Rectal smooth muscle tissue (tissue), 1 donor: ENCODE measurements at regions not wholly inside any gene's neighbourhood (a gene's known extent, or its start where the extent isn't known, plus 50 kb on each side); places are given as distances from the start of the nearest gene placed in this dataset.

ENCODE experiments used
- H3K27ac ChIP-seq: one replicate; pipeline ENCODE4 v1.7.0; 2013; ENCODE audit warnings: low read depth, low read length, inconsistent platforms
- H3K27me3 ChIP-seq: one replicate; pipeline ENCODE4 v1.7.0; 2013; ENCODE audit warnings: low read length; ENCODE audit not compliant: control insufficient read depth, insufficient read depth
- H3K36me3 ChIP-seq: one replicate; pipeline ENCODE4 v1.7.0; 2013; ENCODE audit warnings: low read length; ENCODE audit not compliant: control insufficient read depth, insufficient read depth
- H3K4me1 ChIP-seq: one replicate; pipeline ENCODE4 v1.7.0; 2013; ENCODE audit warnings: low read length; ENCODE audit not compliant: control insufficient read depth, insufficient read depth
- H3K4me3 ChIP-seq: one replicate; pipeline ENCODE4 v1.7.0; 2013; ENCODE audit warnings: low read length
- H3K9ac ChIP-seq: one replicate; pipeline ENCODE4 v1.7.0; 2013; ENCODE audit warnings: low read length

DNA sequence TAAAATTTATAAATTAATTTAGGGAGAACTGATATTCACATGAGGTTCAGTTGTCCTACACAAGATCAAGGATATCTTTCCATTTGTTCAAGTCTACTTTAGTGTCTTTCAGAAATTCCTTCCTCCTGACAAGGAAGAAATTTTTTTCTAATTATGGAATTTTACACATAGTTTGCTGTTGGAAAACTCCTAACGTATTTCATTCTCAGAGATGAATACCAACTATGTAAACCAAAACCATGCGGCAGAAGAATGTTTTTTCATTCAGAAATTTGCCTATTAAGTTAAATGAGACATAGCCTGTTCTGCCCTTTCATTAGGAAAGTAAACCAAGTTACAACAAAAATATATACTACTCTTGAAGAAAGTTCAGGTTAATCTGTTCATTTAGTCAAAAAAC lies 111.2 kb upstream of the PRDM1 start:
- H3K27me3 ChIP-seq, result no peaks in the 10 kb centered on the region
- no peak overlapping the region for H3K27ac ChIP-seq
- no peaks in the 10 kb centered on the region for H3K4me1 ChIP-seq
- H3K36me3 ChIP-seq, result no peaks in the 10 kb centered on the region
- no peak overlapping the region for H3K4me3 ChIP-seq
- no peak overlapping the region for H3K9ac ChIP-seq

DNA sequence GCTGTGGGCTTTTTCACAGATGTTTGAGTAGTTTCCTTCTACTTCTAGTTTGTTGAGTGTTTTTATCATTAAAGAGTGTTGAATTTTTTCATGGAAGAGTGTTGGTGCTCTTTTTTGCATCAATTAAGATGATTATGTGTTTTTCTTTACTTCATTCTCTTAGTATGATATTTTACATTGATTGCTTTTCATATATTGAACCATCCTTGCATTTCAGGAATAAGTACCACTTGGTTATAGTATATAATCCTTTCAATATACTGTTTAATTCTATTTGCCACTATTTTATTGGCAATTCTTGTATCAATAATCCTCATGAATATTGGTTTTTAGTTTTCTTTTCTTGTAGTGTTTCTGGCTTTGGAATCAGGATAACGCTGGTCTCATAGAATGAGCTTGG lies 113.7 kb upstream of the PRDM1 start:
- no peak overlapping the region for H3K27ac ChIP-seq
- no peaks in the 10 kb centered on the region for H3K27me3 ChIP-seq
- no peaks in the 10 kb centered on the region for H3K36me3 ChIP-seq
- H3K9ac ChIP-seq, result no peak overlapping the region
- H3K4me3 ChIP-seq, result no peak overlapping the region
- H3K4me1 ChIP-seq, result no peaks in the 10 kb centered on the region

DNA sequence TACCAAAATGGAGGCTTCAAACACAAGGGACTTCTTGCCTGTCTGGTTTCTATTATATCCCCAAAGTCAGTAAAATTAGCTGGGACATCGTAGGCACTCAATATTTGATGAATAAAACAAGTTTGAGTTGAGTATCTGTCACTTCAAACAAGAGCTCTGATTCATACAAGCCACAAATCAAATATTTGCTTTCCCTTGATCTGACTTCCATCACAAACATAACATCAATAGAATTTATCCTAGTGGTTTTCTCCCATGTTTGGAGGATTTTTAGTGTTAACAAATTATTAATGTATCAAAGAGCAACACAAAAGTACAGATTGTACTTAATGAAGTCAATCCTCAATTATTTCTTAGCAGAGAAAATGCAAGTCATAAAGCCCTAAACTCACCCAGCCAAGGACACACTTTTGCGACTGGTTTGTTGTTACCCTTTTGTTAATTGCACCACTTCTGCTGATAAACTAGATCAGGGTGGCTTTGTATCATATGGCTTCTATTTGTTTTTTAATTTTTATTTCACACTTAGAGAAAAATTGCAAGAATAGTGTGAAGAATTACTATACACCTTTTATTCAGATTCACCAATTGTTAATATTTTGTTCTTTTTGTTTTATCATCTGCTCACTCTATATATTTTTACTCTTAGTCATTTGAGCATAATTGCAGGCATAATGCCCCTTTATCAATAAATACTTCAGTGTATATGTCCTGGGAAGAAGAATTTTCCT lies 117.4 kb upstream of the PRDM1 start:
- no peaks in the 10 kb centered on the region for H3K27me3 ChIP-seq
- no peak overlapping the region for H3K27ac ChIP-seq
- no peak overlapping the region for H3K4me3 ChIP-seq
- H3K36me3 ChIP-seq, result no peaks in the 10 kb centered on the region
- H3K9ac ChIP-seq, result no peak overlapping the region
- H3K4me1 ChIP-seq, result no peaks in the 10 kb centered on the region

DNA sequence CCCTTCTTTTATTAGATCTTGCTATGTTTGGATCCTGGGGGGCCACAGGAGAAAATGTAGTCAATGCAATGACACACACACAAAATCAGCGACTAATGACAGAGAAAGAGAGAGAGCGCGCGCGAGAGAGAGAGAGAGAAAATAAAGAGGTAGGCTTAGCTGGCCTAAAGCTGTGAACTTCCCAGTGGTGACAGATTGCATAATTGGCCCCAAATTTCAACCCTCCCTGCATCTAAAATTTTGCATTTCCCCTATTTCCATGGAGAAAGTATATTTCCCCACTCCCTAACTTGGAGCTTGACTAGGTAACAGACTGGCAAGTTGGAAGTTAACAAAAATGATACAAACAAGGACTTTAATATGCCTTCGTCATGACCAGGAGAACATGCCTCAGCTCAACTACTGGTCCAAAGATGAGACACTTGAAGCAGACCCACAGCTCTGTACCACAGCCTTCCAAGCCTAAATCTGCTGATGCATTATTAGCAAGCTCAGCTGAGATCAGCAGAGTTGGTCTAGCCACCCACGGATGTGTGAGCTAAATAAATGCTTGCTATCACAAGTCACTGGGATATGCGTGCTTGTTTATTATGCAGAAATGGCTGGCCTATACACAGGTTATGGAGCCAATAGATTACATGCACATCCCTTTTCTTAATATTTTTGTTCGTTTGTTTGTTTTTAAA lies 118.1 kb upstream of the PRDM1 start:
- H3K4me1 ChIP-seq, result no peaks in the 10 kb centered on the region
- H3K4me3 ChIP-seq, result no peak overlapping the region
- no peaks in the 10 kb centered on the region for H3K27me3 ChIP-seq
- no peak overlapping the region for H3K27ac ChIP-seq
- no peak overlapping the region for H3K9ac ChIP-seq
- no peaks in the 10 kb centered on the region for H3K36me3 ChIP-seq

DNA sequence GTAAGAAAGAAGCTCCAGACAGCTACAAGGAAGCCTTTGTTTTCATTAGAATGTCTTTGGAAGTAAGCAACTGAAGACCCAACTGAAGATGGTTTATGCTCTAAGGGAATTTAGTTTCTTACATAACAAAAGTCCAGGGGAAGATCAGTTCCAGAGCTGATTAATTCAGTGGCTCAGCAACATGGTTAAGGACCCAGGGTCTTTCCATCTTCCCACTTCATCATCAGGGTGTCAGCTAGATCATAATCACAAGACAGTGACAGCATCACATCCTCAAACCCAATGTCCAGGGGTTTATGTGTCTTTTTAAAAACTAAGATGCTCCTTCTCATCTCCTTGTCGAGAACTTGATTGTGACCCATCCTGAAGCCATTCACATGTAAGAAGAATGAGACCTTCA lies 119.7 kb upstream of the PRDM1 start:
- H3K27ac ChIP-seq, result no peak overlapping the region
- no peaks in the 10 kb centered on the region for H3K36me3 ChIP-seq
- no peak overlapping the region for H3K9ac ChIP-seq
- no peaks in the 10 kb centered on the region for H3K27me3 ChIP-seq
- no peak overlapping the region for H3K4me3 ChIP-seq
- no peaks in the 10 kb centered on the region for H3K4me1 ChIP-seq

DNA sequence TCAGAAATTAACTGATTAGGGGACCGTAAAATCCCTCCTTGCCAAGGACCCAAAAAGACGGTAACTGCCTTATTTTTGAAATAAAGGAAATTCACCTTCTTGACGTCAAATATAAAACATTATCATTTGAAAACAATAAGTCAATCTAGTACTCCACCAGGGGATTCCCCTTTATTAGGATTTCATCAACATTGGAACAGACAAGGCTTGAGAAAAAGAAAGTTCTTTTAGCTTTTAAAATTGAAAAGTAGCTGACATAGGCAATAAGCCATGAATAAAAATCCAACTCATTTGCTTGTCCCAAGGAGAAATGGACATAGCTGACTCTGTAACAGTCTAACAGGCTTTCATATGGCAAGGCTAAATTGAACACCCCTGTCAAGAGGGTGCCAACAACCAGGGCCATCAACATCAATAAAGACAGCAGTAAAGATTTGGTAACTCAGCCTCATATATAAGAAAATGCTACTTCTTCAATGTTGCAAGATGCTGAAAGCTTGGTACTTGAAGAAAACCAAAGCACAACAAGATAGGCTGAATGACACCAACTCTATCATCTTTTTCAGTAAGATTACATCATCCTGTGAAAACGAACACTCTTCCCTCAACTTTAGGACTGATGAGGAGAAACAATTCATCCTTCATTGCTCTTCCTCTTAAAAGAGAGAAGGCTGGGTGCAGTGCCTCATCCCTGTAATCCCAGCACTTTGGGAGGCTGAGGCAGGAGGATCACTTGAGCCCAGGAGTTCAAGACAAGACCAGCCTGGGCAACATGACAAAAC lies 121.0 kb upstream of the PRDM1 start:
- H3K9ac ChIP-seq, result no peak overlapping the region

DNA sequence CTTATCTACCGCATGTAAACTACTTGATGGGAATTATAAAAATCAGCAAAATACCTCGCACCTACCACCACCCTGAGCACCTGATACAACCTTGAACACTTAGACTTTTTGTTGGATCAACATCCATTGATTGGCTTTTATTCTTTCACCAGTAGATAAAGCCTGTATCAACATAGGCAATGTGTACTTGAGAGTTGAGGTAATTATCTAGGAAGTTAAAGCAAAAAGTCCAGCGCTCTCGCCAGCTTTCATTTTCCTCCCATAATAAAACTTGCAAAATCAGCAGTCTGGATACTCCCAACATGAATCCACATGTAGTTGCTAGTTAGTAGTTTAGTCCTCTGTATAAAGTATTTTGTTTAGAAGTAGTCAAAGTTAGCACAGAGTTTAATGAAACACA lies 132.0 kb upstream of the PRDM1 start:
- no peak overlapping the region for H3K9ac ChIP-seq
- H3K4me3 ChIP-seq, result no peak overlapping the region
- no peaks in the 10 kb centered on the region for H3K36me3 ChIP-seq
- no peaks in the 10 kb centered on the region for H3K27me3 ChIP-seq
- no peak overlapping the region for H3K27ac ChIP-seq
- H3K4me1 ChIP-seq, result no peaks in the 10 kb centered on the region

More for the DNA sequence above, 121.0 kb upstream of the PRDM1 start:
- Histone ChIP-seq H3K27me3 (no peaks in the 10 kb centered on the region), H3K36me3 (no peaks in the 10 kb centered on the region), H3K4me1 (no peaks in the 10 kb centered on the region), H3K27ac (no peak overlapping the region), H3K4me3 (no peak overlapping the region)

DNA sequence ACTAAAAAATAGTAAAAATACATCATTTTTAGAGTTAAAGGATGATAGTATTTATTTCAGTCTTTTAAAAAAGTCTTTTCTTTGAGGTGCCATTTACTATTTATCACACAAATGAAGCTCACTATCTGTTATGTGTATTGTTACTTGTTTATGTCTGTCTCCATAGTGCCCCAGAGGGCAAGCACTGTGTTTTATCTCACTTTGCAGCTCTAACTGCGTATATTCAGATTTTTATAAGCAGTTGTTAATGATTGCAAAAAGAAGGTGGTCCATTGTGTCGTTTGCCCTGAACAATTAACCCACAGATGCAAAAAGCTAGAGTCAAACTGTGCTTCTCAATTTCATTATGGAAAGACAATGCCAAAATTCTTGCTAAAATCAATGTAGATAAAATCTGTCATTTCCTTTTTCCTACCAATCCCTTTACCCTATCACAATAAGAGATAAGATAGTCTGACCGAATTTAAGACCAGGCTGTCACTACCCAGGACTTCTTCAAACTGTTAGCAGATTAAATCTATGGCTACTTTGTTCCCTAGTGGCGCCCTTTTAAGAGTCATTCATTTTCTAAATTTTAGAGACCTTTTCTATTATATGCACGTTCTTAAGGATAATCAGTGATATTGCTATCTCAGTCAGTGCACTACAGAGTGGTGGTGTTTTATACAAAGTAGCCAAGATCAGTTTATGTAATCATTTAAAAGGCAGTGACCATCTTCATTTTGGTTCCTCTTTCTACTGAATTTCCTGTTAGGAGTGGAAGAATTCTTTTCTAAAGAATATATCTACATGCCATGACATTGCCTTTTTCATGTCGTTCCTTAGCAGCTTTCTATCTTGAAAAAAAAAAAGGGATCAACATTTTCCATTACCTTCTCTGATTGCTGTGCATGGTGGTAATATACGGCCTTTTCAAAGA lies 133.1 kb upstream of the PRDM1 start:
- no peaks in the 10 kb centered on the region for H3K27me3 ChIP-seq
- H3K4me3 ChIP-seq, result no peak overlapping the region
- H3K36me3 ChIP-seq, result no peaks in the 10 kb centered on the region
- H3K27ac ChIP-seq, result no peak overlapping the region
- no peak overlapping the region for H3K9ac ChIP-seq
- H3K4me1 ChIP-seq, result no peaks in the 10 kb centered on the region

DNA sequence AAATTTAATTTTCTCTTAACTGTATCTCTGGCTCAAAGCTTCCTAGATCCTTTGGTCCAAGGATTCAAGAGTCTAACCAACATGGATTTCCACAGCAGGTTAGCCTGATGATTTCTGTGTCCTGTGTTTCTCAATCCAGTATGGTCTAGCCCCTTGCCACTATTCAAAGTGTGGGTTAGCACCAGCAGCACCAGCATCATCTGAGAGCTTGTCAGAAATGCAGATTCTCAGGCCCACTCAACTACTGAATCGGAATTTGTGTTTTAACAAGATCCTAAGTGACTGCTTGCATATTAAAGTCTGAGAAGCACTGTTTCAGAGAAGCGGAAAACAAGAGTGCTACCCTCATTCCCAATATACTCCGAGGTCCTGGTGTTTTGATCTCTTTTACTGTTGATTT lies 133.8 kb upstream of the PRDM1 start:
- H3K27ac ChIP-seq, result no peak overlapping the region
- no peaks in the 10 kb centered on the region for H3K4me1 ChIP-seq
- H3K36me3 ChIP-seq, result no peaks in the 10 kb centered on the region
- H3K27me3 ChIP-seq, result no peaks in the 10 kb centered on the region
- no peak overlapping the region for H3K9ac ChIP-seq
- no peak overlapping the region for H3K4me3 ChIP-seq

DNA sequence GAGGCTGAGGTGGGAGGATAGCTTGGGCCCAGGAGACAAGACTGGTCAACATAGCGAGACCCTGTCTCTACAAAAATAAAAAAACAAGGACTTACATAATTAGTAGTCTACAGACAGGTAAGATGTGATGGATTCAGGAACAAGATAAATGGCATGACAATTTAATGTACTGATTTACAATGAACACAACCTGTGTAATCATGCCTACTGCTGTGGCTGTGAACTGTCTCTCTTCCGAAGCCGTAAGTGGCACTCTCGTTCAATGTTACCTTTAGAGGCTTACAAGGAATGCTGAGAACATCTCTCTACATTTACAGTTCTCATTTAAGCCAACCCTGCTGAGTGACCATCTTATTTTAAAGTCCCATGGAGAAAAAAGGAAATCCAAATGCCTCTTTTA lies 134.8 kb upstream of the PRDM1 start:
- H3K27me3 ChIP-seq, result no peaks in the 10 kb centered on the region
- no peak overlapping the region for H3K4me3 ChIP-seq
- no peak overlapping the region for H3K9ac ChIP-seq
- no peaks in the 10 kb centered on the region for H3K36me3 ChIP-seq
- no peaks in the 10 kb centered on the region for H3K4me1 ChIP-seq
- H3K27ac ChIP-seq, result no peak overlapping the region

DNA sequence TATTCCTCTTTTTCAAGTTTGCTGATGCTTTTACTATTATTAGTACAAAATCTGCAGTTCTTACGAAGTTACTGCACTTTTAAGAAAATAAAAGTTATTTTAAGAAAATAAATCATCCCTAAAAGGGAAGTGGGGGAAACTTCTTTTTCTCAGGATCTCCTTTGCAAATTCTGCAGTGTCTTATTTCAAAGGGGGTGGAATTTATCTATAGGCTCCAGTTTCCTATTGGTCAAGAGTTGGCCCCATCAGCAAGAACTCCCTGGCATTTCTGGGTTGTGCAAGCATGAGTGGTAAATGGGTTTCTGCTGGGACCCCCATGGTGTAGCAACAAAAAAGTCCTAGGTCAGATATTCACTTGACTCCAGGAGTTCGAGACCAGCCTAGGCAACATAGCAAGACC lies 136.3 kb upstream of the PRDM1 start:
- Histone ChIP-seq H3K36me3 (no peaks in the 10 kb centered on the region), H3K9ac (no peak overlapping the region), H3K27ac (no peak overlapping the region), H3K4me1 (no peaks in the 10 kb centered on the region), H3K4me3 (no peak overlapping the region), H3K27me3 (no peaks in the 10 kb centered on the region)

DNA sequence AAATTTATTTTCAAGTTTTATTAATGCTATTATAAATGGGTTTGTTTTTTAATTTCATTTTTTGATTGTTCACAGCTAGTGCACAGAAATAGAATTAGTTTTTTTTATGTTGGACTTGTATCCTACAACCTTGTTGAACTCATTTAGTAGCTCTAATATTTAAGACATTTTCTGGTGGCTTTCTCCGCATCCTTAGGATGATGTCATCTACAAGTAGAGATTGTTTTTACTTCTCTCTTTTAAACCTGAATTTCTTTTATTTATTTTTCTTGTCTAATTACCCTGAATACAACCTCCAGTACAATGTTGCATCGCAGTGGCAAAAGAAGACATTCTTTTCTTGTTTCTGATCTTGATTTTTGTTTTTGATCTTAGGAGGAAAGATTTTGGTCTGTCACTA lies 142.6 kb upstream of the PRDM1 start:
- H3K27ac ChIP-seq, result no peak overlapping the region
- no peaks in the 10 kb centered on the region for H3K27me3 ChIP-seq
- H3K4me3 ChIP-seq, result no peak overlapping the region
- no peaks in the 10 kb centered on the region for H3K36me3 ChIP-seq
- no peaks in the 10 kb centered on the region for H3K4me1 ChIP-seq
- no peak overlapping the region for H3K9ac ChIP-seq
